Naive thymus-derived CD4-positive, alpha-beta T cell (primary cell): ENCODE measurements at regions not wholly inside any gene's neighbourhood (a gene's known extent, or its start where the extent isn't known, plus 50 kb on each side); places are given as distances from the start of the nearest gene placed in this dataset.
"Not testable (repeated sequence)": the region's sequence is repeated elsewhere in the genome, so short reads cannot be mapped to it uniquely, and the experiment has no call there.

ENCODE experiments used
- ATAC-seq: fragments of 150-1000 bp; cut with Tn5 transposase; 2 replicates; pipeline ENCODE4 v1.10.0; 2021; ENCODE audit warnings: mild to moderate bottlenecking, moderate library complexity
- CTCF ChIA-PET: fragments of 350-600 bp; sonication (Branson Sonifier 250); formaldehyde crosslinking; loops from one replicate; lab custom pipeline; 2021; ENCODE audit warnings: antibody characterized with exemption; lab: Charles Lee
- POLR2A ChIA-PET: fragments of 350-600 bp; sonication (Branson Sonifier 250); formaldehyde crosslinking; loops from one replicate; lab custom pipeline; 2021; ENCODE audit warnings: antibody characterized with exemption, inconsistent platforms; lab: Charles Lee
- DNase-seq, 9 donors: peaks; one replicate each; pipeline versions ENCODE4 v3.0.0 to v3.0.0-alpha.2; 2020 to 2022; ENCODE audit warnings: mixed read lengths in 1 of 9
- H3K27ac ChIP-seq: one replicate; pipeline ENCODE4 v1.7.0; 2013; ENCODE audit warnings: mild to moderate bottlenecking, low read depth, low read length, moderate library complexity
- H3K27me3 ChIP-seq, 2 donors: one replicate each; pipeline ENCODE4 v1.7.0; 2013; ENCODE audit warnings: low read length in 2 of 2, mild to moderate bottlenecking in 2 of 2, moderate library complexity in 2 of 2; ENCODE audit not compliant: control insufficient read depth in 2 of 2, insufficient read depth in 2 of 2
- H3K36me3 ChIP-seq, 3 experiments: 1 replicate in 2 of 3; 2 replicates in 1 of 3; pipeline ENCODE4 v1.7.0; 2013; ENCODE audit warnings: low read length in 3 of 3, mild to moderate bottlenecking in 3 of 3, moderate library complexity in 1 of 3; ENCODE audit not compliant: insufficient read depth in 3 of 3, control insufficient read depth in 2 of 3
- H3K4me1 ChIP-seq, 2 donors: one replicate each; pipeline ENCODE4 v1.7.0; 2013; ENCODE audit warnings: low read length in 2 of 2, mild to moderate bottlenecking in 2 of 2, moderate library complexity in 1 of 2; ENCODE audit not compliant: control insufficient read depth in 2 of 2, insufficient read depth in 2 of 2
- H3K4me3 ChIP-seq: 2 replicates; pipeline ENCODE4 v1.7.0; 2013; ENCODE audit warnings: mild to moderate bottlenecking, low read length
- H3K9me3 ChIP-seq, 3 experiments: 1 replicate in 2 of 3; 2 replicates in 1 of 3; pipeline ENCODE4 v1.7.0; 2013; ENCODE audit warnings: low read length in 3 of 3; ENCODE audit not compliant: control insufficient read depth in 2 of 3
- H3K27ac Mint-ChIP-seq, 9 donors: one replicate each; pipeline ENCODE4 v1.8.0; 2020 to 2022; ENCODE audit warnings: mixed read lengths in 9 of 9, mild to moderate bottlenecking in 8 of 9, moderate library complexity in 5 of 9, inconsistent platforms in 2 of 9
- H3K27me3 Mint-ChIP-seq, 5 donors: one replicate each; pipeline ENCODE4 v1.8.0; 2021 to 2022; ENCODE audit warnings: mixed read lengths in 5 of 5, mild to moderate bottlenecking in 1 of 5
- H3K36me3 Mint-ChIP-seq, 5 donors: one replicate each; pipeline ENCODE4 v1.8.0; 2020 to 2022; ENCODE audit warnings: mixed read lengths in 5 of 5, mild to moderate bottlenecking in 3 of 5, inconsistent platforms in 1 of 5
- H3K4me1 Mint-ChIP-seq, 7 donors: one replicate each; pipeline ENCODE4 v1.8.0; 2020 to 2022; ENCODE audit warnings: mixed read lengths in 7 of 7, mild to moderate bottlenecking in 3 of 7, inconsistent platforms in 1 of 7
- H3K4me3 Mint-ChIP-seq, 10 donors: one replicate each; pipeline ENCODE4 v1.8.0; 2020 to 2022; ENCODE audit warnings: mild to moderate bottlenecking in 10 of 10, mixed read lengths in 10 of 10, moderate library complexity in 6 of 10, inconsistent platforms in 2 of 10
- H3K9me3 Mint-ChIP-seq, 11 donors: one replicate each; pipeline ENCODE4 v1.8.0; 2020 to 2022; ENCODE audit warnings: mixed read lengths in 11 of 11, mild to moderate bottlenecking in 4 of 11, inconsistent platforms in 1 of 11, moderate library complexity in 1 of 11
- intact Hi-C, 2 donors: fragments of 100-400 bp; cut with micrococcal nuclease; formaldehyde crosslinking; loops; one replicate each; pipeline ENCODE4 v1.15.1; 2023

DNA sequence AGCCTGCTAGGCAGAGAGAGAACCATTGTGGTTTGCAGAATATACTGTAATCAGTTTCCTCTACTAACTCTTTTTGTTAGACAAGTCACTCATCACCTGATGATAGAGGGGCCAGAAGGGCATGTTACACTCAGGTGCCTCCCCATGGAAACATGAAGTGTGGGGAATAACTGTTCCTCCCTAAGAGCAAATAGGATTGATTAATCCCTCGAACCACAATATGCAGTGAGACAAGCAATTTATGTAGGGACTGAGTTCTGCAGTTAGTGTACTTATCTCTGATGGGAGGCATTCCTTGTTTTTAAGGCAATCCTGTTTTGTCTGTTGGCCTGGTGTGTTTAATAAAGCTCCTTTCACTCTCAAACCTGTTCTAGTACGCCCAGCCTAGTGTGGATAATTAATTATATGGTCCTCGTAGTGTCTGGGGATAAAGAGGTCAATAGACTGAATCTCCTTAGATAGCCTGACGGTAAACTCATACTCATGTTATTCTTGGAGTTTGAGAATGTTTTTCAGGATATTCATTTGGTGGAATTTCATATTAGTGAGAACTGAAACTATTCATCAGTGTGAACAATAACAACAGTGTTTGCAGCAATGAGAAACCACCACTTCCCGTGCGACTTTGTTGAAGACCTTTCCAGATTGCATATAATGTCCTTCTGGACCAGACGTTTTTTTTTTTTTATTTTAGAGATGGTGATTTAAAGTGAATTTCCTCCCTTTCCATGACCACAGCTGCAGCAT is 344.8 kb upstream of the FZD8 start:
- Mint-ChIP-seq H3K27me3 (peaks cover 0 to 11% (median 0%) of the 10 kb centered on the region in 5 donors), H3K4me3 (no peak overlapping the region), H3K9me3 (peaks cover 0 to 25% (median 6%) of the 10 kb centered on the region in 11 donors), H3K36me3 (peaks cover 0 to 5% (median 0%) of the 10 kb centered on the region in 5 donors), H3K4me1 (no peaks in the 10 kb centered on the region), H3K27ac (no peak overlapping the region)
- intact Hi-C loops: no loop called here
- no peak overlapping the region for H3K4me3 ChIP-seq
- no peaks in the 10 kb centered on the region for H3K36me3 ChIP-seq
- ChIA-PET CTCF (no interaction called here), POLR2A (no interaction called here)
- H3K27me3 ChIP-seq: no peaks in the 10 kb centered on the region
- no peak for ATAC-seq
- no peak overlapping the region for H3K27ac ChIP-seq
- H3K9me3 ChIP-seq: no peaks in the 10 kb centered on the region
- no peak for DNase-seq
- H3K4me1 ChIP-seq: no peaks in the 10 kb centered on the region

DNA sequence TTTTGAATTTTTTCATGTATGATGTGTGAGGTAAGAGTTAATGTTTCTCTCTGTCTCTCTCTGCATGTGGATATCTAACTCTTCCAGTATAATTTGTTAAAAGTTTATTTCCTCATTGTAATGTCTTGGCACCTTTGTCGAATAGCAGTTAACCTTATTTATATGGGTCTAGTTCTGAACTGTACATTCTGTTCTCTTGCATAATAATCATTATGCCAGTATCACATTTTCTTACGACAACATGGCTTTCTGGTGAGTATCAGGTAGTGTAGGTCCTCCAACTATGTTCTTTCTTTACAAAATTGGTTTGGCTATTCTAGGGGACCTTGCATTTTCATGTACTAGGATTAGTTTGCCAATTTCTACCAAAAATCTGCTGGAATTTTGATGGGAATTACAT is 337.0 kb upstream of the FZD8 start:
- Histone ChIP-seq H3K4me1 (no peaks in the 10 kb centered on the region), H3K36me3 (no peaks in the 10 kb centered on the region), H3K27me3 (no peaks in the 10 kb centered on the region), H3K27ac (no peak overlapping the region), H3K9me3 (no peaks in the 10 kb centered on the region), H3K4me3 (no peak overlapping the region)
- Mint-ChIP-seq H3K9me3 (peaks cover 0 to 24% (median 3%) of the 10 kb centered on the region in 11 donors), H3K27me3 (peaks cover 0 to 5% (median 0%) of the 10 kb centered on the region in 5 donors), H3K27ac (no peak overlapping the region), H3K4me3 (no peak overlapping the region), H3K4me1 (no peaks in the 10 kb centered on the region), H3K36me3 (peaks cover 0 to 5% (median 0%) of the 10 kb centered on the region in 5 donors)
- ChIA-PET POLR2A (no interaction called here), CTCF (no interaction called here)
- intact Hi-C loops: no loop called here
- DNase-seq: no peak
- no peak for ATAC-seq

GRCh38 chr10:35973912-35974591 is 332.0 kb upstream of the FZD8 start:
- H3K4me1 Mint-ChIP-seq, H3K27me3 Mint-ChIP-seq, H3K9me3 ChIP-seq, H3K27ac Mint-ChIP-seq, POLR2A ChIA-PET, CTCF ChIA-PET, H3K36me3 Mint-ChIP-seq, H3K36me3 ChIP-seq, H3K4me1 ChIP-seq, ATAC-seq, intact Hi-C loops, H3K4me3 Mint-ChIP-seq, H3K4me3 ChIP-seq, DNase-seq, H3K27ac ChIP-seq, H3K27me3 ChIP-seq: not testable (repeated sequence)
- peaks cover 4 to 29% (median 9%) of the 10 kb centered on the region in 11 donors for H3K9me3 Mint-ChIP-seq

DNA sequence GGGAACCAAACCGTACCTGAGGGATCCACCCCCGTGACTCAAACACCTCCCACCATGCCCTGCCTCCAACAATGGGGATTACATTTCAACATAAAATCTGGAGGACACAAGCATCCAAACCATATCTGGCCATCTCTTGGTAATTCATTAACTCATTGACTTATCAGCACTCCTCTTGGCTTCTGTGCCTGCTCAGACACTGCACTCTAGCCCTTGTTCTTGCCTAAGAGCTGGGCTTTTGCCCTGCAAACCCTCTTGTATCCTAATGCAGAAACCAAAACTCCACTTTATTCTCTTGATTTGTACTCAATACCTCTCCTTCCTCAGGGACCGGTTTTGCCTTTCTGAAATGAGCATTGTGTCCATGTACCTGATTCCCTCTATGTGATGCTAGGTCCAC is 330.2 kb upstream of the FZD8 start:
- intact Hi-C loops: no loop called here
- H3K4me3 Mint-ChIP-seq: no peak overlapping the region
- ATAC-seq (no peak), DNase-seq (no peak)
- no peaks in the 10 kb centered on the region for H3K36me3 Mint-ChIP-seq
- CTCF ChIA-PET: no interaction called here
- POLR2A ChIA-PET: no interaction called here
- peaks cover 4 to 35% (median 9%) of the 10 kb centered on the region in 11 donors for H3K9me3 Mint-ChIP-seq
- Histone ChIP-seq H3K4me1 (no peaks in the 10 kb centered on the region), H3K36me3 (no peaks in the 10 kb centered on the region), H3K9me3 (no peaks in the 10 kb centered on the region), H3K27me3 (no peaks in the 10 kb centered on the region), H3K4me3 (no peak overlapping the region), H3K27ac (no peak overlapping the region)
- H3K4me1 Mint-ChIP-seq: no peaks in the 10 kb centered on the region
- H3K27ac Mint-ChIP-seq: no peak overlapping the region
- H3K27me3 Mint-ChIP-seq: no peaks in the 10 kb centered on the region

- no peaks in the 10 kb centered on the region for H3K4me1 ChIP-seq
- Mint-ChIP-seq H3K4me1 (no peaks in the 10 kb centered on the region), H3K9me3 (peaks cover 4 to 40% (median 9%) of the 10 kb centered on the region in 11 donors), H3K4me3 (no peak overlapping the region), H3K27me3 (no peaks in the 10 kb centered on the region), H3K36me3 (no peaks in the 10 kb centered on the region), H3K27ac (no peak overlapping the region)
- CTCF ChIA-PET: no interaction called here
- DNase-seq (no peak), ATAC-seq (no peak)
- POLR2A ChIA-PET: no interaction called here
- H3K9me3 ChIP-seq: no peaks in the 10 kb centered on the region
- H3K27ac ChIP-seq: no peak overlapping the region
- H3K36me3 ChIP-seq: no peaks in the 10 kb centered on the region
- H3K27me3 ChIP-seq: no peaks in the 10 kb centered on the region
- intact Hi-C loops: no loop called here
- H3K4me3 ChIP-seq: no peak overlapping the region
These were observed 329.3 kb upstream of the FZD8 start for GRCh38 chr10:35971397-35971796.

GRCh38 chr10:35963685-35964084 is 321.6 kb upstream of the FZD8 start:
- H3K4me1 Mint-ChIP-seq: no peaks in the 10 kb centered on the region
- no peaks in the 10 kb centered on the region for H3K4me1 ChIP-seq
- no peak overlapping the region for H3K4me3 Mint-ChIP-seq
- H3K4me3 ChIP-seq: no peak overlapping the region
- no peak overlapping the region for H3K27ac Mint-ChIP-seq
- no peaks in the 10 kb centered on the region for H3K27me3 ChIP-seq
- POLR2A ChIA-PET: no interaction called here
- H3K36me3 Mint-ChIP-seq: no peaks in the 10 kb centered on the region
- DNase-seq (no peak), ATAC-seq (no peak)
- H3K27ac ChIP-seq: no peak overlapping the region
- peaks cover 0 to 10% (median 6%) of the 10 kb centered on the region in 5 donors for H3K27me3 Mint-ChIP-seq
- CTCF ChIA-PET: no interaction called here
- intact Hi-C loops: no loop called here
- peaks cover 2 to 39% (median 9%) of the 10 kb centered on the region in 11 donors for H3K9me3 Mint-ChIP-seq
- H3K36me3 ChIP-seq: no peaks in the 10 kb centered on the region
- no peaks in the 10 kb centered on the region for H3K9me3 ChIP-seq

GRCh38 chr10:35961501-35961900 is 319.4 kb upstream of the FZD8 start:
- Mint-ChIP-seq H3K9me3 (peaks cover 0 to 29% (median 8%) of the 10 kb centered on the region in 11 donors), H3K4me1 (no peaks in the 10 kb centered on the region), H3K4me3 (no peak overlapping the region), H3K36me3 (no peaks in the 10 kb centered on the region), H3K27me3 (peaks cover 0 to 10% (median 6%) of the 10 kb centered on the region in 5 donors), H3K27ac (no peak overlapping the region)
- no peaks in the 10 kb centered on the region for H3K36me3 ChIP-seq
- H3K4me1 ChIP-seq: no peaks in the 10 kb centered on the region
- DNase-seq (no peak), ATAC-seq (no peak)
- H3K9me3 ChIP-seq: no peaks in the 10 kb centered on the region
- H3K27ac ChIP-seq: no peak overlapping the region
- H3K4me3 ChIP-seq: no peak overlapping the region
- intact Hi-C loops: no loop called here
- CTCF ChIA-PET: no interaction called here
- no peaks in the 10 kb centered on the region for H3K27me3 ChIP-seq
- POLR2A ChIA-PET: no interaction called here
